Smooth muscle cell (in vitro differentiated cells): ENCODE measurements at regions not wholly inside any gene's neighbourhood (a gene's known extent, or its start where the extent isn't known, plus 50 kb on each side); places are given as distances from the start of the nearest gene placed in this dataset.
"Not testable (repeated sequence)": the region's sequence is repeated elsewhere in the genome, so short reads cannot be mapped to it uniquely, and the experiment has no call there.

ENCODE experiments used
- DNase-seq: peaks from one replicate; lab custom pipeline; 2025; ENCODE audit not compliant: unreplicated experiment; lab: John Stamatoyannopoulos, UW
- H2AFZ ChIP-seq: fragments of 200-600 bp; sonication (generic); 2 replicates; pipeline ENCODE4 v1.6.0; 2016; ENCODE audit warnings: antibody characterized with exemption, low read depth, mild to moderate bottlenecking
- H3F3A ChIP-seq: fragments of 200-600 bp; sonication (generic); 2 replicates; pipeline ENCODE4 v1.6.0; 2017; ENCODE audit warnings: antibody characterized with exemption, low read depth
- H3K27ac ChIP-seq: fragments of 200-600 bp; sonication (generic); 2 replicates; pipeline ENCODE4 v1.5.1; 2016; ENCODE audit warnings: low read depth, mild to moderate bottlenecking
- H3K27me3 ChIP-seq: fragments of 200-600 bp; sonication (generic); 2 replicates; pipeline ENCODE4 v1.6.1; 2016; ENCODE audit warnings: low read depth, mild to moderate bottlenecking
- H3K36me3 ChIP-seq: fragments of 200-600 bp; sonication (generic); 2 replicates; pipeline ENCODE4 v1.5.1; 2016; ENCODE audit warnings: low read depth
- H3K4me1 ChIP-seq: fragments of 200-600 bp; sonication (generic); 2 replicates; pipeline ENCODE4 v1.5.1; 2016; ENCODE audit warnings: low read depth
- H3K4me2 ChIP-seq: fragments of 200-600 bp; sonication (generic); 2 replicates; pipeline ENCODE4 v1.6.0; 2016; ENCODE audit warnings: mild to moderate bottlenecking
- H3K4me3 ChIP-seq: fragments of 200-600 bp; sonication (generic); 2 replicates; pipeline ENCODE4 v1.5.1; 2016; ENCODE audit warnings: mild to moderate bottlenecking
- H3K79me2 ChIP-seq: fragments of 200-600 bp; sonication (generic); 2 replicates; pipeline ENCODE4 v1.6.0; 2016; ENCODE audit warnings: low read depth, mild to moderate bottlenecking
- H3K9ac ChIP-seq: fragments of 200-600 bp; sonication (generic); 2 replicates; pipeline ENCODE4 v1.6.0; 2016; ENCODE audit warnings: low read depth
- H3K9me3 ChIP-seq: fragments of 200-600 bp; sonication (generic); replicated peaks from 2 replicates; pipeline ENCODE4 v1.5.1; 2016; ENCODE audit warnings: low read depth
- H4K20me1 ChIP-seq: fragments of 200-600 bp; sonication (generic); 2 replicates; pipeline ENCODE4 v1.6.0; 2016; ENCODE audit warnings: low read depth
- CTCF ChIP-seq: fragments of 200-600 bp; sonication (generic); IDR thresholded peaks from 2 replicates; pipeline ENCODE4 v1.5.1; 2017; ENCODE audit warnings: borderline replicate concordance, mild to moderate bottlenecking, antibody characterized with exemption; ENCODE audit not compliant: insufficient read depth, poor library complexity, severe bottlenecking
- WGBS: methylation state at CpG from one replicate; pipeline ENCODE4 v1.1.7; 2016; ENCODE audit warnings: low lambda C conversion rate; 5-methylcytosine and 5-hydroxymethylcytosine counted together

GRCh38 chr6:56832225-56832624 lies 122.7 kb upstream of the BEND6 start:
- Histone ChIP-seq H3K9ac (no peak overlapping the region), H3K27me3 (no peaks in the 10 kb centered on the region), H3K9me3 (no peaks in the 10 kb centered on the region), H4K20me1 (peaks cover 6% of the 10 kb centered on the region), H3K27ac (no peak overlapping the region), H3K4me2 (no peak overlapping the region), H2AFZ (no peak overlapping the region), H3K36me3 (no peaks in the 10 kb centered on the region), H3K4me3 (no peak overlapping the region), H3K79me2 (peaks cover 64% of the 10 kb centered on the region), H3F3A (no peaks in the 10 kb centered on the region), H3K4me1 (peaks cover 14% of the 10 kb centered on the region)
- 95% methylated on average over 3 of the region's 3 CpGs for WGBS
- no peak for DNase-seq
- TF ChIP-seq CTCF: no peak

GRCh38 chr6:56831334-56831733 lies 123.6 kb upstream of the BEND6 start:
- Histone ChIP-seq H3K79me2 (peaks cover 68% of the 10 kb centered on the region), H3K4me3 (no peak overlapping the region), H3K27me3 (no peaks in the 10 kb centered on the region), H3K4me1 (peaks cover 13% of the 10 kb centered on the region), H3F3A (no peaks in the 10 kb centered on the region), H3K9ac (no peak overlapping the region), H2AFZ (no peak overlapping the region), H3K9me3 (no peaks in the 10 kb centered on the region), H4K20me1 (peaks cover 6% of the 10 kb centered on the region), H3K4me2 (no peak overlapping the region), H3K36me3 (no peaks in the 10 kb centered on the region), H3K27ac (no peak overlapping the region)
- no peak for DNase-seq
- no peak for TF ChIP-seq CTCF
- 66% methylated on average over 2 of the region's 2 CpGs for WGBS

- Histone ChIP-seq H3K36me3 (no peaks in the 10 kb centered on the region), H3K79me2 (peaks cover 53% of the 10 kb centered on the region), H3K4me2 (no peak overlapping the region), H3K4me3 (no peak overlapping the region), H3K27me3 (no peaks in the 10 kb centered on the region), H4K20me1 (peaks cover 6% of the 10 kb centered on the region), H3K9me3 (no peaks in the 10 kb centered on the region), H3F3A (no peaks in the 10 kb centered on the region), H2AFZ (no peak overlapping the region), H3K27ac (no peak overlapping the region), H3K4me1 (peaks cover 23% of the 10 kb centered on the region), H3K9ac (no peak overlapping the region)
- WGBS: 93% methylated on average over 2 of the region's 2 CpGs
- TF ChIP-seq CTCF: no peak
- DNase-seq: no peak
Observed at GRCh38 chr6:56827908-56828649, 126.8 kb upstream of the BEND6 start.

DNA sequence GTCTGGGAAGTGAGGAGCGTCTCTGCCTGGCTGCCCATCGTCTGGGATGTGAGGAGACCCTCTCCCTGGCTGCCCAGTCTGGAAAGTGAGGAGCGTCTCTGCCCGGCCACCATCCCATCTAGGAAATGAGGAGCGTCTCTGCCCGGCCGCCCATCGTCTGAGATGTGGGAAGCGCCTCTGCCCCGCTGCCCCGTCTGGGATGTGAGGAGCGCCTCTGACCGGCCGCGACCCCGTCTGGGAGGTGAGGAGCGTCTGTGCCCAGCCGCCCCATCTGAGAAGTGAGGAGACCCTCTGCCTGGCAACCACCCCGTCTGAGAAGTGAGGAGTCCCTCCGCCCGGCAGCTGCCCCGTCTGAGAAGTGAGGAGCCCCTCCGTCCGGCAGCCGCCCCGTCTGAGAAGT lies 130.5 kb upstream of the BEND6 start:
- Histone ChIP-seq H3K4me1 (peaks cover 23% of the 10 kb centered on the region), H4K20me1 (peaks cover 10% of the 10 kb centered on the region), H3K79me2 (peaks cover 38% of the 10 kb centered on the region)
- not testable (repeated sequence) for H2AFZ ChIP-seq, H3K27me3 ChIP-seq, H3F3A ChIP-seq, H3K4me3 ChIP-seq, H3K27ac ChIP-seq, DNase-seq, H3K4me2 ChIP-seq, H3K9ac ChIP-seq, H3K36me3 ChIP-seq, H3K9me3 ChIP-seq
- WGBS: over 99% methylated on average over 23 of the region's 26 CpGs
